ENCODE measurements at regions not wholly inside any gene's neighbourhood (a gene's known extent, or its start where the extent isn't known, plus 50 kb on each side); places are given as distances from the start of the nearest gene placed in this dataset.

- DNase-seq (ENCODE audit: low read depth): no peak
Observed at GRCh38 chr16:86961171-86961601, 356.0 kb downstream of the C16orf95 start.

DNA sequence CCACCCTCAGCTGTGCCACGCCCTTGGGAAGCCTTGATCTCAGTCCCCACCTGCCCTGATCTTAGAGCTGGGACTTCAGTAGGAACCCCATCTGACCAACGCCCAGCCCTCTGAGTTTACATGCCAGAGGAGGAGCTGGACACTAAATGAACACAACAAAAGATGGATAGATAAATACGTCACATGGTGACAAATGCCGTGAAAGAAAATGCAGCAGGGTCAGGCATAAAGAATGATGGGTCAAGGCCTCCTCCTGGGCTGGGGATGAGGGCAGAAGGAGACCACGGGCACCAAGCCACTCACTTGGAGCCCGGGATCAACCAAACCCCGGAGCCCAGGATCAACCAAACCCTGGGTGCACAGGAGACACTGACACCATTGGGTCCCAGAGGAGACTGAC, 354.9 kb downstream of the C16orf95 start:
- no peak for DNase-seq (ENCODE audit: low read depth)

DNA sequence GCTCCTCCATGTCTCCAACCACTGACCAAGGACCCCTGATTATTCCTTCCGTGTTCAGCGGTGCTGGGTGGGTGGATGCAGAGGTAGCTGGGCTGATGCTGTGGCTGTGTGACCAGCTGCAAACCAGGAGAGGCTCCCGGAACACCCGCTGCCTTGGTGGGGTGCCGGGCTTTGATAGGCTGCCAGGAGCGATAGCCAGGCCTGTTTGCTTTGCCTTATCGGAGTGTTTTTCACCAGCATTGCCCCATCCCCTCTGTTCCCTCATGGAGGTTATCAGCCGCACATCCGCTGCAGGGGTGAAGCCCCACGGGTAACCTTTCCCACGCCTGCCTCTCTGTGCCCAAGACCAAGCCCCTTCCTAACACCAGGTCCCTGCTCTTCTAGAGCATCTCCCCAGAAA, 354.3 kb downstream of the C16orf95 start:
- no peak for DNase-seq (ENCODE audit: low read depth)

DNA sequence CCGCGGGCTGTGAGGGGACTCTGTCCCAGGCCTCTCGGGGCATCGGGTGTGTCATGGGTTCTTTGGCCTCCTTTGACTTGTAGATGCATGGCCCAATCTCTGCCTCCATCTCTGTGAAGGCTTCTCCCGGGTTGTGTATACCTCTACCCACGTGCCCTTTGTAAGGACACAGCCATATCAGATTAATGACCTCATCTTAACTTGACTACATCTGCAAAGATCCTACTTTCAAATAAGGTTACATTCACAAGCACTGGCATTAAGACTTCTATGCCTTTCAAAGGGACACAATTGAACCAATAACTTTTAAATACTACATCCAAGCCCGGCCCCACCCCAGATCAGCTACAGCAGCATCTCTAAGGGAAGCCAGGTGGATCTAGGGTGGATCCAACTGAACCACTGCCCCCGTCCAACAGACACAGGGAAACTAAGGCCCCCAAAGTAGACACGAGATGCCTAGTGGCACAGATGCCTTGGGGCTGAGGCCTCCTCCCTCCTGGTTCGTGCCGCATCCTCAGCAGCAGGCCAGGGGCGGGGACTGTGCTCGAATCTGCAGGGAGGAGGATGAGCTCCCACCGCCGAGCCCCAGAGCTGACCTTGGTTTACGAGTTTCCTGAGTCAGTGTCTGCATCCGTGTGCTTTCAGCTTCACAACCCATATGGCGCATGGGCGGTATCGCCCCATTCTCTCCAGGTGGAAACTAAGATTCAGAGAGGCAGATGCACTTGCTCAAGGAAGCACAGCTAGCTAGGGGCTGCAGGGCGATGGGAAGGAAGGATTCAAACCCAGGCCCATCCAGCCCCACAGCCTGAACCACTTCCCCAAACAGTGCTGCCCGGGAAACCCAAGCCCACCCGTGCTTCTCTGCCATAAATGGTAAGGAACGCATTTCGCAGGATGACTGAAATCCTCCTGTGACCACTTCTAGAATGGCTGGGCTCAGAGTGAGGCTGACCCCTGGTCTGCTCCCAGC, 353.3 kb downstream of the C16orf95 start:
- no peak for DNase-seq (ENCODE audit: low read depth)

DNA sequence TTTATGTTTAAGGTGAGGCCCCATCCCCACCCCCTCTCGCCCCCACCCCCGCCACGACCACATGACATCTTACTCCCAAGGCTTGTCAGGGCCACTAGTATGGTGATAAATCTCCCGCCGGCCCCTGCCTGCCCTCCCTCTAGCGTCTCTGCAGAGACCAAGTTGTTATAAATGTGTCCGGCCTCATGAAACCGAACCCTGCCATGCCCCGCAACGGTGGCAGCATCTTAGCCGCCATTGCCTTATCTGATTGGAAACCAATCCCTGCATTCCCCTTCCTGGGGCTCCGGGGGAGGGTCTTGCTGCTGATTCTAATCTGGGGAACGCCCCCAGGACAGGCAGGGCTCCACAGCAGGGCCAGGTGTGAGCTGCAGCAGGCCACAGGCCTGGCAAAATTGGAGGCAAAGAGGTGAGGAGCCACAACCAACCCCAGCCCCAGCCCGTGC, 352.4 kb downstream of the C16orf95 start:
- DNase-seq (ENCODE audit: low read depth): no peak

- DNase-seq (ENCODE audit: low read depth): no peak
Observed at GRCh38 chr16:86965331-86965730, 351.9 kb downstream of the C16orf95 start.

- no peak for DNase-seq (ENCODE audit: low read depth)
Observed at GRCh38 chr16:86965840-86966550, 351.2 kb downstream of the C16orf95 start.

- DNase-seq (ENCODE audit: low read depth): no peak
Observed at GRCh38 chr16:86966777-86967176, 350.4 kb downstream of the C16orf95 start.

- DNase-seq (ENCODE audit: low read depth): no peak
Observed at GRCh38 chr16:86968866-86969265, 348.3 kb downstream of the C16orf95 start.

DNA sequence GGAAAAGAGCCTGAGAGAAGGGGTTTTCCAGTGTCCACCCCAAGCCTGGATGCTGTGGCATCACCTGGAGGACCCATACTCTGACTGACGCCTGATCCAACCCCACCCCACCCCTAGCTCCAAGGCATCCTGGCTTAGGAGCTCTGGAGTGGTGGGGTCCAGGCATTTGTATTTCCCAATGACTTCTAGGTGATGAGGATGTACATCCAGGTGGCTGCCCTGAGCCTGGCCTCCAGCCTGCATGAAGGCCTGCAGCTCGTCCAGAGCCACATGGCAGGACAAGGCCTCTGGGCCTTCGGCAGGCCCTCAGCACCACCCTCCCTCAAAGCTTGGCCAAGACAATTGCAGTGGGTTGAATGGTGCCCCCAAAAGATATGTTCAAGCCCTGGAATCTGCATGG, 347.5 kb downstream of the C16orf95 start:
- DNase-seq (ENCODE audit: low read depth): no peak

DNA sequence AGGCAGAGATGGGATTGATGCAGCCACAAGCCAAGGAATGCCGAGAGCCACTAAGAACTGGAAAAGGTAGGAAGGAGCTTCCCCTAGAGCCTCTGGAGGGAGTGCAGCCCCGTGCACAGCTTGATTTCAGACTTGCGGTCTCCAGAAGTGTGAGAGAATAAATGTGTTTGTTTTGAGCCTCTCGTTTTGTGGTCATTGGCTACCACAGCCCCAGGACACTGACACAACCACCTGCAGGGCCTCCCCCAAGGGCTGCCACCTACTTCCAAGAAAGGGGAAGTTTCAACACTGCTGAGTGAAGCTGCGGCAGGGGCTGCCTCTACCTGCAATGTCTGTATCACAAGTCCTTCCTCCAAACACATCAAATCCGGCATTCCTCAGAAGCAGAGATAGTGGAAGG, 346.9 kb downstream of the C16orf95 start:
- no peak for DNase-seq (ENCODE audit: low read depth)

- no peak for DNase-seq (ENCODE audit: low read depth)
Observed at GRCh38 chr16:86970726-86971125, 346.5 kb downstream of the C16orf95 start.

DNA sequence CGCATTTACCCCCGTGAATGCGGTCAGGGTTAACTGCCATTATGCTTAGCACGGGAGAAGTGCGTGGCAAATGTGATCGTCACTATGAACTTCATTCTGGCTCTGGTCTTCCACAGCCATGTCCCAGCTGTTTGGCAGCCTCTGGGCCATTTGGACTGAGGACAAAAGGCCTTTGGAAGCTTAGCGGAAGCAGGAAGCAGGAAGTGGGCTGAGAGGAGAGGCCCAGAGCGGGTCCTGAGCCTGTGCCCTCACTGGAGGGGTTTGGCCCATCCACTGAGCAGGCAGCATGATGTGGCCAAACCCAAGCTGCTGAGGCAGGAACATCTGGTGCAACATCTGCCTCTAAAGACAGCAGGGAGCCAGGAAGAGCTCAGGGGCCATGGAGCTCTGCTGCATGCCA, 345.9 kb downstream of the C16orf95 start:
- no peak for DNase-seq (ENCODE audit: low read depth)

- DNase-seq (ENCODE audit: low read depth): no peak
Observed at GRCh38 chr16:86974120-86974519, 343.1 kb downstream of the C16orf95 start.

GRCh38 chr16:86975445-86975844, 341.7 kb downstream of the C16orf95 start:
- DNase-seq (ENCODE audit: low read depth): peak; percentile 84

GRCh38 chr16:86977076-86977676, 340.0 kb downstream of the C16orf95 start:
- no peak for DNase-seq (ENCODE audit: low read depth)

DNA sequence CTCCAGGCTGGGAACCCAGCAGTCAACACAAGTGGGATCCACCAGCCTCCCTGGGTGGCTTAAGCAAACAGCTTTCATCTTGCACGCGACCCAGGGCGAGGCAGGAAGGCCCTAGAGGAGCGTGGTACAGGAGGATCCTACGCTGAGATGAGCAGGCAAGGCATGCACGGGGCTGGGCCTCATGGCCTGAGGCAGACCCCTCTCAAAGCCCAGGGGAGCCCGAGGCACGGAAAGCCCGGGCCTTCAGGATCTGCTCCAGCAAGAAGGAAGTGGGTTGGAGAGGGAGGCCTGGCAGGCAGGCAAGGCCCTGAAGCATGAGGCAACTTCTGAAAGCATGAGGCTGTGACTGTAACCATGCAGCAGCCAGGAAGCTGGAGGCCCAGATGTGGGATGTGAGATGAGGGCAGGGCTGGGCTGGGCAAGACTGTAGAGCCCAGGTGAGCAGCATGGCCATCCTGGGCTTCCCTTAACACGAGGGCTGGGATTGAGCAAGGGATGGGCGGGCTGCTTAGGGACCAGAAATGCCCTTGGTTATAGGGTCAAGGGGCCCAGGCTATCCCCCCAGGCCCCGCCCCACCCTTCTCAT, 338.7 kb downstream of the C16orf95 start:
- DNase-seq (ENCODE audit: low read depth): no peak

GRCh38 chr16:86979061-86979460, 338.1 kb downstream of the C16orf95 start:
- no peak for DNase-seq (ENCODE audit: low read depth)

DNA sequence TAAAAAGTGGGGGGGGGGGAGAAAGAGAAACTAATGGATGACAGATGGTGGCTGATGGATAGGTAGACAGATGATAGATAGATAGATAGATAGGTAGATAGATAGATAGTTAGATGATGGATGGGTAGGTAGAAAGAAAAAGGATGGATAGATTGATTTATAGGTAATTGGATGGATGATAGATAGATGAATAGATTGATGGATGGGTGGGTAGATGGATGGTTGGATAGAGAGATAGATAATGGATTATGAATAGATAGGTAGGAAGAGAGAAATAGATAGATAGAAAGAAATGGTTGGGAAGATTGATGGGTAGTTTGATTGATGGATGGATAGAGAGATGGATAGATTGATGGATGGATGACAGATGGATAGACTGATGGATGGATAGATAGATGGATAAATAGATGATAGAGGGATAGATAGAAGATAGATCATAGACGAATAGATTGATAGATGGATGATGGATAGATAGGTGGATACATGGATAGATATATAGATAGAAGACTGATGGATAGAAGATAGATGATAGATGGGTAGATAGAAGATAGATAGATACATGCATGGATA, 337.1 kb downstream of the C16orf95 start:
- DNase-seq (ENCODE audit: low read depth): no peak

GRCh38 chr16:86980644-86981043, 336.5 kb downstream of the C16orf95 start:
- DNase-seq (ENCODE audit: low read depth): no peak

DNA sequence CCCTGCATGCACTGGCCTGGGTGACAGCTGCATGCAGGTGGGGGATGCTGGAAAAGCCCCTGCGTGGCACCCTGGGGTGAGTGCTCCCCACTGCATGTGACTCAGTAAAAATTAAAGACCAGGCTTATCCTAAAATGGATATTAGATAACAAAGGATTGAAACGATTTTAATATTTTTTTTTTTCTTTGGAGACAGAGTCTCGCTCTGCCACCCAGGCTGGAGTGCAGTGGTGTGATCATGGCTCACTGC, 334.9 kb downstream of the C16orf95 start:
- no peak for DNase-seq (ENCODE audit: low read depth)

GRCh38 chr16:86982912-86983311, 334.3 kb downstream of the C16orf95 start:
- no peak for DNase-seq (ENCODE audit: low read depth)
